Thyroid gland (tissue), 4 donors: ENCODE measurements at regions not wholly inside any gene's neighbourhood (a gene's known extent, or its start where the extent isn't known, plus 50 kb on each side); places are given as distances from the start of the nearest gene placed in this dataset.

Experiments
- POLR2A ChIP-seq, 2 donors: fragments of 450-650 bp; IDR thresholded peaks; one replicate each; pipeline ENCODE4 v1.6.1; 2017; ENCODE audit warnings: antibody characterized with exemption in 2 of 2, mild to moderate bottlenecking in 2 of 2, moderate library complexity in 1 of 2
- TF ChIP-seq, protein P1 (sequence below), 6 experiments: fragments of 200-600 bp in 3 of 6; fragments of 450-650 bp in 3 of 6; sonication (generic) in 3 of 6; IDR thresholded peaks; one replicate each; pipeline ENCODE4 v1.5.1; 2016 to 2019; ENCODE audit warnings: antibody characterized with exemption in 6 of 6, mild to moderate bottlenecking in 2 of 6, inconsistent platforms in 1 of 6, moderate library complexity in 1 of 6

DNA sequence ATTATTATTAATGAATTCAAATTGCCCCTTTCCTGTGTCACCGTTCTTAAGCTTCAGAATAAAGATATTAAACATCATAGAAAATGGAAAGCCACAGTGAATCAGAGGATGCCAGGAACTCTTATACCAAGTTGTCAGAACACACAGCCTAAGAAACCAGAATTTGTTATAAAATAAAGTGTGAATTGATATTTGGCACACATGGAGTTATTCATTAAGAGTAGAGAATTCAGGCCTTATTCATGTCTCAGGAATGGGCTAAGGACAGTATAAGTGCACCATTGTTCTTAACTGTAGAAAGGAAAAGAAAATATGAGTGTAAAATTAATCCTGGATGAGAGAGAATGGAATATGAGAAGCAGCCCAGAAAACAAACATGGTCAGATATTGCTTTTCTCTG is 86.7 kb upstream of the ATP8B1 start:
- TF ChIP-seq, protein P1, sequence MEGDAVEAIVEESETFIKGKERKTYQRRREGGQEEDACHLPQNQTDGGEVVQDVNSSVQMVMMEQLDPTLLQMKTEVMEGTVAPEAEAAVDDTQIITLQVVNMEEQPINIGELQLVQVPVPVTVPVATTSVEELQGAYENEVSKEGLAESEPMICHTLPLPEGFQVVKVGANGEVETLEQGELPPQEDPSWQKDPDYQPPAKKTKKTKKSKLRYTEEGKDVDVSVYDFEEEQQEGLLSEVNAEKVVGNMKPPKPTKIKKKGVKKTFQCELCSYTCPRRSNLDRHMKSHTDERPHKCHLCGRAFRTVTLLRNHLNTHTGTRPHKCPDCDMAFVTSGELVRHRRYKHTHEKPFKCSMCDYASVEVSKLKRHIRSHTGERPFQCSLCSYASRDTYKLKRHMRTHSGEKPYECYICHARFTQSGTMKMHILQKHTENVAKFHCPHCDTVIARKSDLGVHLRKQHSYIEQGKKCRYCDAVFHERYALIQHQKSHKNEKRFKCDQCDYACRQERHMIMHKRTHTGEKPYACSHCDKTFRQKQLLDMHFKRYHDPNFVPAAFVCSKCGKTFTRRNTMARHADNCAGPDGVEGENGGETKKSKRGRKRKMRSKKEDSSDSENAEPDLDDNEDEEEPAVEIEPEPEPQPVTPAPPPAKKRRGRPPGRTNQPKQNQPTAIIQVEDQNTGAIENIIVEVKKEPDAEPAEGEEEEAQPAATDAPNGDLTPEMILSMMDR (IDR thresholded peaks at IDR 0.05): no peak
- TF ChIP-seq POLR2A (IDR thresholded peaks at IDR 0.05): no peak
